Prostate gland (tissue), 2 donors: ENCODE measurements at regions not wholly inside any gene's neighbourhood (a gene's known extent, or its start where the extent isn't known, plus 50 kb on each side); places are given as distances from the start of the nearest gene placed in this dataset.

Experiments
- DNase-seq: peaks from one replicate; pipeline ENCODE4 v3.0.0-alpha.2; 2019; ENCODE audit warnings: low spot score
- H3K27ac ChIP-seq, 2 donors: fragments of 200-600 bp; sonication (generic); 2 replicates each; pipeline ENCODE4 v1.5.1; 2017 to 2019
- H3K27me3 ChIP-seq: fragments of 200-600 bp; sonication (generic); replicated peaks from 2 replicates; pipeline ENCODE4 v1.5.1; 2019; ENCODE audit not compliant: insufficient read depth
- H3K36me3 ChIP-seq, 2 donors: fragments of 200-600 bp; sonication (generic); 1 replicate in 1 of 2; 2 replicates in 1 of 2; pipeline versions ENCODE4 v1.5.1 to v1.8.1; 2017 to 2019
- H3K4me1 ChIP-seq: fragments of 200-600 bp; sonication (generic); replicated peaks from 2 replicates; pipeline ENCODE4 v1.5.1; 2019
- H3K4me3 ChIP-seq, 2 donors: fragments of 200-600 bp; sonication (generic); 2 replicates each; pipeline ENCODE4 v1.5.1; 2017 to 2019
- H3K9me3 ChIP-seq: fragments of 200-600 bp; sonication (generic); 2 replicates; pipeline ENCODE4 v1.5.1; 2017
- POLR2A ChIP-seq: fragments of 450-650 bp; IDR thresholded peaks from one replicate; pipeline ENCODE4 v1.6.1; 2016; ENCODE audit warnings: antibody characterized with exemption, mild to moderate bottlenecking
- POLR2AphosphoS5 ChIP-seq: sonication (generic); formaldehyde crosslinking; IDR thresholded peaks from one replicate; pipeline ENCODE4 v1.6.1; 2017; ENCODE audit warnings: antibody characterized with exemption
- WGBS: methylation state at CpG from one replicate; pipeline ENCODE4 v1.1.5; 2018; 5-methylcytosine and 5-hydroxymethylcytosine counted together
- intact Hi-C: fragments of 100-400 bp; cut with DNase I; formaldehyde crosslinking; loops from one replicate; pipeline ENCODE4 v1.14.2; 2022
- TF ChIP-seq, protein P1 (sequence below), 4 experiments: fragments of 200-600 bp in 2 of 4; fragments of 450-650 bp in 2 of 4; sonication (generic) in 2 of 4; IDR thresholded peaks; 1 replicate in 3 of 4; 2 replicates in 1 of 4; pipeline ENCODE4 v1.5.1; 2016 to 2019; ENCODE audit warnings: antibody characterized with exemption in 4 of 4, mild to moderate bottlenecking in 2 of 4, moderate library complexity in 2 of 4

DNA sequence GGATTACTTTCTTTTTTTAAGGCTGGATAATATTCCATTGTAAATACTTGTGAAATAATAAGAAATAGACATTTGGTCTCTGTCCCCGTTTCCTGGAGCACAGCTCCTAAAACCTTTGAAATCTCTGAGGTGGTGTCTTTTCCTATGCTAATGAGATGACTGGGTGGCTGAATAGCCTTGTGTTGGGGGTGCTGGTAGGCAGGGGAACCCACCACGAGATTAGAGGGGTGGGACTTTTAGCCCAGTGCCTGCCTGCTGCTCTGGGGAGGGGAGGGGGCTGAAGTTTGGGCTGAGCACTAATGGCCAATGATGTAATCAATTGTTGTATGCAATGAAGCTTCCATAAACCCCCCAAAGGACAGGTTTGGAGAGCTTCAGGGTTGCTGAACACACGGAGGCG is 175.7 kb downstream of the FGF9 start:
- Histone ChIP-seq H3K27ac (no peak overlapping the region), H3K9me3 (no peaks in the 10 kb centered on the region), H3K4me1 (no peaks in the 10 kb centered on the region), H3K36me3 (no peaks in the 10 kb centered on the region), H3K4me3 (no peak overlapping the region), H3K27me3 (no peaks in the 10 kb centered on the region)
- intact Hi-C loops = no loop called here
- 73% methylated on average over 4 of the region's 4 CpGs for WGBS
- no peak for DNase-seq
- TF ChIP-seq, protein P1, sequence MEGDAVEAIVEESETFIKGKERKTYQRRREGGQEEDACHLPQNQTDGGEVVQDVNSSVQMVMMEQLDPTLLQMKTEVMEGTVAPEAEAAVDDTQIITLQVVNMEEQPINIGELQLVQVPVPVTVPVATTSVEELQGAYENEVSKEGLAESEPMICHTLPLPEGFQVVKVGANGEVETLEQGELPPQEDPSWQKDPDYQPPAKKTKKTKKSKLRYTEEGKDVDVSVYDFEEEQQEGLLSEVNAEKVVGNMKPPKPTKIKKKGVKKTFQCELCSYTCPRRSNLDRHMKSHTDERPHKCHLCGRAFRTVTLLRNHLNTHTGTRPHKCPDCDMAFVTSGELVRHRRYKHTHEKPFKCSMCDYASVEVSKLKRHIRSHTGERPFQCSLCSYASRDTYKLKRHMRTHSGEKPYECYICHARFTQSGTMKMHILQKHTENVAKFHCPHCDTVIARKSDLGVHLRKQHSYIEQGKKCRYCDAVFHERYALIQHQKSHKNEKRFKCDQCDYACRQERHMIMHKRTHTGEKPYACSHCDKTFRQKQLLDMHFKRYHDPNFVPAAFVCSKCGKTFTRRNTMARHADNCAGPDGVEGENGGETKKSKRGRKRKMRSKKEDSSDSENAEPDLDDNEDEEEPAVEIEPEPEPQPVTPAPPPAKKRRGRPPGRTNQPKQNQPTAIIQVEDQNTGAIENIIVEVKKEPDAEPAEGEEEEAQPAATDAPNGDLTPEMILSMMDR (IDR thresholded peaks at IDR 0.05) = no peak
- TF ChIP-seq POLR2AphosphoS5 = no peak
- no peak for TF ChIP-seq POLR2A

DNA sequence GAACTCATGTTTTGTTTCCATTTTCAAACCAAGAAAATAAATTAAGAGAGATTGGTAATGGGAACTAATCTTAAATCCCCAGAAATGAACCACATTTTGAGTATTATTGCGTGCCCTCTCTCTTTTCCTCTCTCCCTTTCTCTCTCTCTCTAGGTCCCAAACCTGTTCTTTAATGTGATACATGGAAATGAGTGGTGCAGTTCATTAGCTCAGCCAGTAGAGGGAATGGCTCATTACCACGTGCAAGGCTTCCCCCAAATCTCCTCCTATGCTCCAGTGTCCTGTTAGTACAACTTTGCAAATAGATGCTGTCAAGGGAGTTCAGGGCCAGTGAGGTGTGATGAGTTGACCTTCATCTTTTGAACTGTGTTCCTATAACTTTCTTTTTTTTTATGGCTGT is 178.4 kb downstream of the FGF9 start:
- H3K27me3 ChIP-seq = no peaks in the 10 kb centered on the region
- H3K4me3 ChIP-seq = no peak overlapping the region
- no peaks in the 10 kb centered on the region for H3K9me3 ChIP-seq
- H3K4me1 ChIP-seq = no peaks in the 10 kb centered on the region
- intact Hi-C loops = no loop called here
- no peak for DNase-seq
- no peak overlapping the region for H3K27ac ChIP-seq
- TF ChIP-seq POLR2AphosphoS5 (no peak), POLR2A (no peak)
- TF ChIP-seq, protein P1 (IDR thresholded peaks at IDR 0.05) = peak in 3 of 4 experiments; percentile 18 to 52 (median 45)
- 41% methylated on average over 2 of the region's 2 CpGs for WGBS
- no peaks in the 10 kb centered on the region for H3K36me3 ChIP-seq

DNA sequence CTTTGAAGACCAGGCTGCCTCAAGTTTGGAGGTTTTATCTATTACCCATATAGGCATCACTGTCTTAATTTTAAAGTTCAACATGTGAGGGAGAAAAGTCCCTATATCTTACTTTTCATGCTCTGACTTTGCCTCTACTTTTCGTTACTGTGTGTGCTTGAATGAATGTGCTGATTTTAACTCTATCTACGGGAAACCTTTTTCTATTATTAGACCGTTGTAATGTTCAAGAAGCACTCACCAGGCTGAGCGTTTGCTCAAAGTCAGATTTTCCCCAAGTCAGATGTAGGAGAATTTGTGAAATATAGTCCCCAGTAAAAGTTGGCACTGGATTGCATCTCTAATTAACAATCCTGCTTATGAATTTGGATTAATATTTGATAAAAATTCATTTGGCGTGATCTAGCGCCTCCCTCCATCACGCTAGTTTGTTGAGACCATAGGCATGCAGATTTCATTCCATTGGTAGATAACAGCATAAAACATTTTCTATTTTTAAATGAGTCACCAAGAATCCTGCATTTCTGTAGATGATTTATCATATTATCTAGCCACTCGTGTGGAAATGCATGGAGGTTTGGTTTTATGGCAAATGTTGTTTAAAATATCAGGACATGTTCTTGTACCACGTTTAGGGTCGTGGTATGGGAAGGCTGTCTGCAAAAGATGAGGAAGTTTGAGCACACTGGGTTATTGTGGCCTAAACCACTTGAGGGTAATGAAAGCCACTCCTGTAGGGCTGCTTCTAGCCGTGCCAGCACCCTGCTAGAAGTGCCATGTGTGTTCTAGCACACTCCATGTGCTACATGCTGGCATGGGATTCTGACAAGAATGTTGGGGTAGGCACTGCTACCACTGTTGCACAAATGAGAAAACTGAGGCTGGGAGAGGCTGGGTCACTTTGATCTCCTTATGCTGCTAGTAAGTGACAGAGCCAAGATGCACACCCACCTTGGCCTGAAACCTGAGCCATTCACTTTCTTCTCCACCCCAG is 179.4 kb downstream of the FGF9 start:
- Histone ChIP-seq H3K36me3 (no peaks in the 10 kb centered on the region), H3K9me3 (no peaks in the 10 kb centered on the region), H3K4me1 (no peaks in the 10 kb centered on the region), H3K27ac (no peak overlapping the region), H3K27me3 (no peaks in the 10 kb centered on the region), H3K4me3 (no peak overlapping the region)
- no peak for DNase-seq
- TF ChIP-seq, protein P1 (IDR thresholded peaks at IDR 0.05) = no peak
- no peak for TF ChIP-seq POLR2AphosphoS5
- no peak for TF ChIP-seq POLR2A
- intact Hi-C loops = no loop called here
- WGBS = 80% methylated on average over 11 of the region's 11 CpGs

DNA sequence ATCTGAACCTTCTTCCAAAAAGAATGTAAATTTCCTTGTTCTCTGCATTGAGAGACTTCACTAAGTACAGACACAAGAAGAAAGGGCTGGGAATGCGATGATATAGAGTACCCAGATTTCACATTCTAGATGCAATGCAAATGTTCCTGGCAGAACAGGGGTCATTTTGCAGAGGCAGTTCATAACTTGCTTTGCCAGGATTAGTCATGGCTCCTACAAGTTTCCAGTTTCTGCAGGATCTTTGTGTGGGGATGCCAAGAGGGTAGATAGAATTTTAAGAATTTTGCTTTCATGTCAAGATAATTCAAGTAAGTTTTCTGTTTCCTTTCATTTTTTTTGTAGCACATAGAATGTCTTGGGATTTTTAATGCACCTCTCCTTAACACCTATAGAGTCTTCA is 181.2 kb downstream of the FGF9 start:
- no peak overlapping the region for H3K27ac ChIP-seq
- 88% methylated on average over 1 of the region's 1 CpG for WGBS
- no peaks in the 10 kb centered on the region for H3K27me3 ChIP-seq
- no peak for DNase-seq
- no peaks in the 10 kb centered on the region for H3K36me3 ChIP-seq
- intact Hi-C loops = no loop called here
- H3K9me3 ChIP-seq = no peaks in the 10 kb centered on the region
- TF ChIP-seq POLR2AphosphoS5 = no peak
- no peak for TF ChIP-seq POLR2A
- TF ChIP-seq, protein P1 (IDR thresholded peaks at IDR 0.05) = no peak
- no peaks in the 10 kb centered on the region for H3K4me1 ChIP-seq
- no peak overlapping the region for H3K4me3 ChIP-seq

DNA sequence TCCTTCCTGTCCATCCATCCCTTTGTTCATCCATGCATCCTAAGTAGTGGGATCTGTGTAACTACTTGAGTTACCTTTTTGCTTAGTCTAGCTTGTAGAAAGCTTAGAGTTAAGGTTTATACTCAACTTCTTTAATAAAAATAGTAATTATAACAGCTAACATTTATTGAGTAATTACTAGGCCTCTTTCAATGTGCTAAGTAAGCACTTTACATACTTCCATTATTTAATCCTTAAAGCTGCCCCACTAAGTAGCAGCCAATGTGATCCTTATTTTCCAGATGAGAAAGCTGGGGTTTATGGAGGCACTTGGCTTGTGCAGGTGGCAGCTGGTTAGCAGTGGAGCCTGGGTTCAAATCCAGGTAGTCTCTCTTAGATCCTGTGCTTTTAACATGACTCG is 182.9 kb downstream of the FGF9 start:
- H3K9me3 ChIP-seq = no peaks in the 10 kb centered on the region
- intact Hi-C loops = no loop called here
- no peak for DNase-seq
- H3K4me1 ChIP-seq = no peaks in the 10 kb centered on the region
- WGBS = 100% methylated on average over 1 of the region's 1 CpG
- H3K27ac ChIP-seq = no peak overlapping the region
- H3K36me3 ChIP-seq = no peaks in the 10 kb centered on the region
- no peaks in the 10 kb centered on the region for H3K27me3 ChIP-seq
- TF ChIP-seq, protein P1 (IDR thresholded peaks at IDR 0.05) = no peak
- TF ChIP-seq POLR2AphosphoS5 (no peak), POLR2A (no peak)
- no peak overlapping the region for H3K4me3 ChIP-seq
